Skin of body (tissue), 1 donor: ENCODE measurements at regions not wholly inside any gene's neighbourhood (a gene's known extent, or its start where the extent isn't known, plus 50 kb on each side); places are given as distances from the start of the nearest gene placed in this dataset.

Experiments used
- DNase-seq: peaks from one replicate; lab custom pipeline; 2025; lab: John Stamatoyannopoulos, UW

- DNase-seq, result peak; percentile 22
Observed at GRCh38 chr6:126529637-126530362, 189.9 kb downstream of the CENPW start.

GRCh38 chr6:126530775-126531174, 190.9 kb downstream of the CENPW start:
- DNase-seq, result no peak

GRCh38 chr6:126531286-126531685, 191.4 kb downstream of the CENPW start:
- DNase-seq, result no peak

GRCh38 chr6:126531840-126532239, 191.9 kb downstream of the CENPW start:
- DNase-seq, result no peak

- DNase-seq, result no peak
Observed at GRCh38 chr6:126534401-126534800, 194.5 kb downstream of the CENPW start.

GRCh38 chr6:126535138-126535537, 195.2 kb downstream of the CENPW start:
- DNase-seq, result no peak

GRCh38 chr6:126535595-126535994, 195.7 kb downstream of the CENPW start:
- no peak for DNase-seq

- no peak for DNase-seq
Observed at GRCh38 chr6:126537061-126537816, 197.3 kb downstream of the CENPW start.

- no peak for DNase-seq
Observed at GRCh38 chr6:126539022-126539421, 199.1 kb downstream of the CENPW start.

- no peak for DNase-seq
Observed at GRCh38 chr6:126540161-126540560, 200.2 kb downstream of the CENPW start.

GRCh38 chr6:126541806-126542491, 202.0 kb downstream of the CENPW start:
- DNase-seq, result no peak

GRCh38 chr6:126546541-126547120, 206.7 kb downstream of the CENPW start:
- DNase-seq, result peak; percentile 63

GRCh38 chr6:126548300-126548699, 208.4 kb downstream of the CENPW start:
- DNase-seq, result no peak

GRCh38 chr6:126550323-126550722, 210.4 kb downstream of the CENPW start:
- no peak for DNase-seq

- DNase-seq, result no peak
Observed at GRCh38 chr6:126551832-126552231, 211.9 kb downstream of the CENPW start.

GRCh38 chr6:126553854-126554253, 213.9 kb downstream of the CENPW start:
- no peak for DNase-seq

GRCh38 chr6:126570507-126570906, 230.6 kb downstream of the CENPW start:
- DNase-seq, result no peak

- no peak for DNase-seq
Observed at GRCh38 chr6:126574301-126574700, 234.4 kb downstream of the CENPW start.

GRCh38 chr6:126581316-126581715, 241.4 kb downstream of the CENPW start:
- no peak for DNase-seq

- DNase-seq, result no peak
Observed at GRCh38 chr6:126600258-126600916, 260.5 kb downstream of the CENPW start.

- DNase-seq, result no peak
Observed at GRCh38 chr6:126603410-126603809, 263.5 kb downstream of the CENPW start.
